ENCODE measurements at regions not wholly inside any gene's neighbourhood (a gene's known extent, or its start where the extent isn't known, plus 50 kb on each side); places are given as distances from the start of the nearest gene placed in this dataset.

- no peaks in the 10 kb centered on the region for H3K79me2 ChIP-seq
These were observed 392.9 kb downstream of the NUAK1 start for GRCh38 chr12:105745811-105746210.

GRCh38 chr12:105748806-105749600 is 389.8 kb downstream of the NUAK1 start:
- no peaks in the 10 kb centered on the region for H3K79me2 ChIP-seq
- H3K36me3 ChIP-seq (ENCODE audit: control insufficient read depth, insufficient read depth, low read length) = no peaks in the 10 kb centered on the region
- no peaks in the 10 kb centered on the region for H3K27me3 ChIP-seq (ENCODE audit: control insufficient read depth, insufficient read depth, low read length)
- no peak overlapping the region for H3K9ac ChIP-seq
- H3K4me1 ChIP-seq = peaks cover 20% of the 10 kb centered on the region
- TF ChIP-seq CTCF (IDR thresholded peaks at IDR 0.05) = no peak
- H2AFZ ChIP-seq = peak overlapping the region; percentile 71
- H3K27ac ChIP-seq = peak overlapping the region; percentile 66
- no peaks in the 10 kb centered on the region for H3K9me3 ChIP-seq (ENCODE audit: control insufficient read depth, low read length)
- H3K4me3 ChIP-seq (ENCODE audit: low read depth, low read length) = no peak overlapping the region
- H3K4me2 ChIP-seq (ENCODE audit: low read length) = peak overlapping the region; percentile 16

More at GRCh38 chr12:105745811-105746210, 392.9 kb downstream of the NUAK1 start:
- TF ChIP-seq CTCF (IDR thresholded peaks at IDR 0.05) = no peak
- no peak overlapping the region for H3K4me2 ChIP-seq (ENCODE audit: low read length)
- no peaks in the 10 kb centered on the region for H3K36me3 ChIP-seq (ENCODE audit: control insufficient read depth, insufficient read depth, low read length)
- H2AFZ ChIP-seq = no peak overlapping the region
- H3K27ac ChIP-seq = no peak overlapping the region
- no peaks in the 10 kb centered on the region for H3K27me3 ChIP-seq (ENCODE audit: control insufficient read depth, insufficient read depth, low read length)
- no peaks in the 10 kb centered on the region for H3K9me3 ChIP-seq (ENCODE audit: control insufficient read depth, low read length)
- no peak overlapping the region for H3K9ac ChIP-seq
- H3K4me1 ChIP-seq = peaks cover 34% of the 10 kb centered on the region
- H3K4me3 ChIP-seq (ENCODE audit: low read depth, low read length) = no peak overlapping the region

- Histone ChIP-seq H3K4me3 (ENCODE audit: low read depth, low read length) (no peak overlapping the region), H3K9ac (no peak overlapping the region), H3K4me1 (peaks cover 20% of the 10 kb centered on the region), H3K27me3 (ENCODE audit: control insufficient read depth, insufficient read depth, low read length) (no peaks in the 10 kb centered on the region), H3K9me3 (ENCODE audit: control insufficient read depth, low read length) (no peaks in the 10 kb centered on the region), H3K79me2 (no peaks in the 10 kb centered on the region), H2AFZ (no peak overlapping the region), H3K36me3 (ENCODE audit: control insufficient read depth, insufficient read depth, low read length) (no peaks in the 10 kb centered on the region), H3K4me2 (ENCODE audit: low read length) (no peak overlapping the region), H3K27ac (no peak overlapping the region)
- TF ChIP-seq CTCF (IDR thresholded peaks at IDR 0.05) = no peak
These were observed 388.7 kb downstream of the NUAK1 start for GRCh38 chr12:105750096-105750495.

DNA sequence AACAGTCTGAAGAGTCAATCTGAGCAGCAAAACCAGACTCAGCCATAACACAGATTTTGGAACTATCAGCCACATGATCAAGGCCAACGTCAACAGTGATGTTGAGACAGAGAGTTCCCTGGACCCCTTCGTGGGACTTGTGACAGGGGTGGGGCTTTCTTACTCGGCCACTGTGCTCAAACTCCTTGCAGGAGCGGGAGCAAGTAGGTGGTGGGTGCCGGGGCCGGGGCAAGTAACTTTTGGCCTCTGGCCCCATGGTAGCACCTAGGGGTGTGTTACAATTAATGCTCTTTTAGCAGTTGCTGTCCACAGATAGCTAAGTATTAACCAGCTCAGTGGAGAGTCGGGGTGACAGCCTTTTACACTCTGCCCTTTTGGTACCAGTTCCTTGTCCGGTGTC is 384.4 kb downstream of the NUAK1 start:
- H3K4me3 ChIP-seq (ENCODE audit: low read depth, low read length) = no peak overlapping the region

More for the DNA sequence above, 384.4 kb downstream of the NUAK1 start:
- H2AFZ ChIP-seq = no peak overlapping the region
- peaks cover 4% of the 10 kb centered on the region for H3K4me1 ChIP-seq
- no peak overlapping the region for H3K4me2 ChIP-seq (ENCODE audit: low read length)
- no peak overlapping the region for H3K27ac ChIP-seq
- H3K9me3 ChIP-seq (ENCODE audit: control insufficient read depth, low read length) = no peaks in the 10 kb centered on the region
- H3K79me2 ChIP-seq = no peaks in the 10 kb centered on the region
- H3K36me3 ChIP-seq (ENCODE audit: control insufficient read depth, insufficient read depth, low read length) = no peaks in the 10 kb centered on the region
- H3K9ac ChIP-seq = no peak overlapping the region
- no peaks in the 10 kb centered on the region for H3K27me3 ChIP-seq (ENCODE audit: control insufficient read depth, insufficient read depth, low read length)
- no peak for TF ChIP-seq CTCF (IDR thresholded peaks at IDR 0.05)
